ENCODE measurements at regions not wholly inside any gene's neighbourhood (a gene's known extent, or its start where the extent isn't known, plus 50 kb on each side); places are given as distances from the start of the nearest gene placed in this dataset.

- DNase-seq: no peak
Measured at GRCh38 chr18:77668219-77668618, 418.6 kb downstream of the GALR1 start.

- DNase-seq: no peak
Measured at GRCh38 chr18:77669331-77669730, 419.7 kb downstream of the GALR1 start.

GRCh38 chr18:77671456-77672167 lies 422.0 kb downstream of the GALR1 start:
- no peak for DNase-seq

GRCh38 chr18:77676910-77677309 lies 427.3 kb downstream of the GALR1 start:
- no peak for DNase-seq

- DNase-seq: no peak
Measured at GRCh38 chr18:77677536-77677935, 427.9 kb downstream of the GALR1 start.

GRCh38 chr18:77679869-77680268 lies 430.2 kb downstream of the GALR1 start:
- DNase-seq: no peak

- no peak for DNase-seq
Measured at GRCh38 chr18:77700051-77700450, 450.4 kb downstream of the GALR1 start.

GRCh38 chr18:77701977-77702376 lies 452.3 kb downstream of the GALR1 start:
- no peak for DNase-seq

GRCh38 chr18:77702686-77703085 lies 453.0 kb downstream of the GALR1 start:
- no peak for DNase-seq

GRCh38 chr18:77705301-77705700 lies 455.7 kb downstream of the GALR1 start:
- no peak for DNase-seq

- no peak for DNase-seq
Measured at GRCh38 chr18:77708826-77709506, 459.3 kb downstream of the GALR1 start.

GRCh38 chr18:77711096-77711495 lies 461.4 kb downstream of the GALR1 start:
- no peak for DNase-seq

GRCh38 chr18:77714716-77715115 lies 465.1 kb downstream of the GALR1 start:
- no peak for DNase-seq

GRCh38 chr18:77716282-77716681 lies 466.6 kb downstream of the GALR1 start:
- DNase-seq: no peak

GRCh38 chr18:77733292-77733903 lies 483.8 kb downstream of the GALR1 start:
- DNase-seq: no peak

GRCh38 chr18:77736842-77737241 lies 487.2 kb downstream of the GALR1 start:
- no peak for DNase-seq

GRCh38 chr18:77737405-77737804 lies 487.8 kb downstream of the GALR1 start:
- no peak for DNase-seq

GRCh38 chr18:77749089-77749488 lies 499.4 kb downstream of the GALR1 start:
- no peak for DNase-seq

- no peak for DNase-seq
Measured at GRCh38 chr18:77750006-77750405, 500.4 kb downstream of the GALR1 start.

- no peak for DNase-seq
Measured at GRCh38 chr18:77754475-77755044, 504.9 kb downstream of the GALR1 start.

GRCh38 chr18:77755187-77755586 lies 505.5 kb downstream of the GALR1 start:
- no peak for DNase-seq

GRCh38 chr18:77761332-77761731 lies 511.7 kb downstream of the GALR1 start:
- no peak for DNase-seq

- DNase-seq: no peak
Measured at GRCh38 chr18:77762014-77762413, 512.4 kb downstream of the GALR1 start.

GRCh38 chr18:77762642-77763041 lies 513.0 kb downstream of the GALR1 start:
- no peak for DNase-seq

Data from suppressor macrophage treated with lipopolysaccharide for 4 hours (primary cell).